ENCODE measurements at regions not wholly inside any gene's neighbourhood (a gene's known extent, or its start where the extent isn't known, plus 50 kb on each side); places are given as distances from the start of the nearest gene placed in this dataset.

- Histone ChIP-seq H3K23me2 (ENCODE audit: insufficient read length, low read depth, low read length, poor library complexity, severe bottlenecking) (no peaks in the 10 kb centered on the region), H3K4me2 (ENCODE audit: insufficient read depth, insufficient read length, low read length) (no peak overlapping the region), H2BK12ac (ENCODE audit: insufficient read length, low read depth, low read length) (no peak overlapping the region), H3K56ac (ENCODE audit: insufficient read length, low read depth, low read length) (no peak overlapping the region), H3K18ac (ENCODE audit: insufficient read length, low read depth, low read length) (no peak overlapping the region), H4K8ac (replicated peaks; ENCODE audit: insufficient read length, low read depth, low read length) (no peak overlapping the region), H3K4ac (ENCODE audit: low read depth, low read length) (no peak overlapping the region), H2BK15ac (ENCODE audit: low read depth, low read length) (no peak overlapping the region), H3K4me1 (ENCODE audit: insufficient read depth, low read length) (no peaks in the 10 kb centered on the region), H2BK5ac (ENCODE audit: insufficient read length, low read length) (no peak overlapping the region), H2AK5ac (ENCODE audit: insufficient read length, low read length) (no peak overlapping the region), H3T11ph (ENCODE audit: low read length) (no peak overlapping the region), H3K23ac (ENCODE audit: insufficient read length, low read depth, low read length) (no peak overlapping the region), H4K91ac (ENCODE audit: insufficient read length, low read depth, low read length) (no peak overlapping the region), H2BK120ac (ENCODE audit: low read depth, low read length, poor library complexity, severe bottlenecking) (no peak overlapping the region), H3K79me1 (ENCODE audit: insufficient read depth, low read depth, low read length, poor library complexity, severe bottlenecking) (no peaks in the 10 kb centered on the region), H3K27ac (ENCODE audit: insufficient read length, low read depth, low read length) (no peak overlapping the region), H3K9ac (ENCODE audit: extremely low read depth, insufficient read length, low read length) (no peak overlapping the region), H3K79me2 (ENCODE audit: insufficient read depth, low read length) (no peaks in the 10 kb centered on the region), H4K5ac (ENCODE audit: insufficient read length, low read depth, low read length) (no peak overlapping the region), H3K14ac (ENCODE audit: insufficient read depth, low read length) (no peak overlapping the region), H2BK20ac (ENCODE audit: low read depth, low read length, poor library complexity, severe bottlenecking) (no peak overlapping the region), H2AFZ (ENCODE audit: low read length) (no peak overlapping the region), H3K27me3 (ENCODE audit: insufficient read depth, low read length) (no peaks in the 10 kb centered on the region), H4K20me1 (ENCODE audit: control insufficient read depth, insufficient read depth, insufficient read length) (no peaks in the 10 kb centered on the region), H3K9me3 (ENCODE audit: control insufficient read depth, low read depth, low read length) (no peaks in the 10 kb centered on the region)
- Mint-ChIP-seq H3K27ac (no peak overlapping the region), H3K4me1 (peaks cover 8% of the 10 kb centered on the region in 2 experiments; a peak in 2 of 4 replicates), H3K4me3 (no peak overlapping the region), H3K9me3 (peaks cover 0 to 2% of the 10 kb centered on the region in 2 experiments; a peak in 1 of 5 replicates), H3K36me3 (ENCODE audit: insufficient read depth in 1 of 3, low read depth in 3 of 3) (no peaks in the 10 kb centered on the region), H3K27me3 (ENCODE audit: low read depth) (no peaks in the 10 kb centered on the region; the same call in 1 of the 2 replicates)
- no peak for DNase-seq
- no peak for TF ChIP-seq CTCF (conservative IDR thresholded peaks at IDR 0.05)
- WGBS (ENCODE audit: extremely low coverage, insufficient read length, low lambda C conversion rate) = no CpG with 5 or more reads among the region's 3 CpGs
Measured at GRCh38 chr11:122024278-122024677, 91.7 kb downstream of the BLID start.
